ENCODE measurements at regions not wholly inside any gene's neighbourhood (a gene's known extent, or its start where the extent isn't known, plus 50 kb on each side); places are given as distances from the start of the nearest gene placed in this dataset.

DNA sequence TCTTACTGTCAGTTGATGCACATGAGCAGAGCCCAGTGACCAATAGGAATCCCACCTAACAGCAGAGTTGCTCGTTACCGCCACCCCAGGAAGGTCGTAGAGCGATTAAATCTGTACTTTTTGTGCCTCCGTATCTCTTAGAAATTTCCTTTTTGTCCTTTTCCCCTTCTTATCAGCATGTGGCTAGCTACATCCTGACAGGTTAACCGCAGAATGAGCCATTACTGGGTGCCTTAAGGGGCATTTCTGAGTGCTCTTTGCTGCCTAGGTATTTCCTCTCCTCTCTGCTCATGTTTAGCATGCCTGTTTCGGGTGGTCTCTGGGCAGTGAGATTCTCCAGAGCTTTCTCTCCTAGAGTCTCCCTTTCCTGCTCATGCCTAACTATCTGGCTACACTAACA, 530.5 kb downstream of the FAM133A start:
- DNase-seq (no peak), ATAC-seq (no peak)
- Histone ChIP-seq H3K36me3 (no peaks in the 10 kb centered on the region), H3K4me3 (no peak overlapping the region), H3K9me3 (no peaks in the 10 kb centered on the region), H3K27me3 (no peaks in the 10 kb centered on the region), H3K27ac (no peak overlapping the region), H3K4me1 (no peaks in the 10 kb centered on the region)
- in situ Hi-C loops (cut with MboI; ENCODE audit: low sequenced_read_pairs in 4 of 4) = no loop called here
- intact Hi-C loops (cut with DNase I; ENCODE audit: low total_unique reads) = no loop called here
- TF ChIP-seq, protein P1, sequence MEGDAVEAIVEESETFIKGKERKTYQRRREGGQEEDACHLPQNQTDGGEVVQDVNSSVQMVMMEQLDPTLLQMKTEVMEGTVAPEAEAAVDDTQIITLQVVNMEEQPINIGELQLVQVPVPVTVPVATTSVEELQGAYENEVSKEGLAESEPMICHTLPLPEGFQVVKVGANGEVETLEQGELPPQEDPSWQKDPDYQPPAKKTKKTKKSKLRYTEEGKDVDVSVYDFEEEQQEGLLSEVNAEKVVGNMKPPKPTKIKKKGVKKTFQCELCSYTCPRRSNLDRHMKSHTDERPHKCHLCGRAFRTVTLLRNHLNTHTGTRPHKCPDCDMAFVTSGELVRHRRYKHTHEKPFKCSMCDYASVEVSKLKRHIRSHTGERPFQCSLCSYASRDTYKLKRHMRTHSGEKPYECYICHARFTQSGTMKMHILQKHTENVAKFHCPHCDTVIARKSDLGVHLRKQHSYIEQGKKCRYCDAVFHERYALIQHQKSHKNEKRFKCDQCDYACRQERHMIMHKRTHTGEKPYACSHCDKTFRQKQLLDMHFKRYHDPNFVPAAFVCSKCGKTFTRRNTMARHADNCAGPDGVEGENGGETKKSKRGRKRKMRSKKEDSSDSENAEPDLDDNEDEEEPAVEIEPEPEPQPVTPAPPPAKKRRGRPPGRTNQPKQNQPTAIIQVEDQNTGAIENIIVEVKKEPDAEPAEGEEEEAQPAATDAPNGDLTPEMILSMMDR (IDR thresholded peaks at IDR 0.05 in 4 of 5, conservative IDR thresholded peaks at IDR 0.05 in 1 of 5) = no peak
- no peak for TF ChIP-seq POLR2A (IDR thresholded peaks at IDR 0.05)

DNA sequence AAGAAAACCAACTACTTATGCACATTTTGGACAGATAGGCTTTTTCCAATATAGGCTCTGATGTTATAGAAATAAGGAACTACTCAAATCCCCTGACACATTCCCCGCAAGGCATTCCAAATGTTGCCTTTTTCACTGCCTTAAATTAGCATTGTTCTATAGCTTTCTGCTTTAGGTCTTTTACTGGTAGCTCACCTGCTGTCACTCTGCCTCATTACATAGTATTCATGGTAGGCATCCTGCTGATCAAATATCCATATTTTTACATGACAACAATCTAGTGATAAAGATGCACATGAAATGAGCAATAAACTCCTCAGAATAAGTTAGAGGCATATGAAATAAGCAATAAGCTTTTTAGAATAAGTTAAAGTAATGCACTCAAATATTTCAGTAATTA, 542.7 kb downstream of the FAM133A start:
- Histone ChIP-seq H3K9me3 (no peaks in the 10 kb centered on the region), H3K36me3 (no peaks in the 10 kb centered on the region), H3K27me3 (no peaks in the 10 kb centered on the region), H3K4me3 (no peak overlapping the region), H3K4me1 (no peaks in the 10 kb centered on the region), H3K27ac (no peak overlapping the region)
- in situ Hi-C loops (cut with MboI; ENCODE audit: low sequenced_read_pairs in 4 of 4) (no loop called here), intact Hi-C loops (cut with DNase I; ENCODE audit: low total_unique reads) (no loop called here)
- TF ChIP-seq, protein P1 (IDR thresholded peaks at IDR 0.05 in 4 of 5, conservative IDR thresholded peaks at IDR 0.05 in 1 of 5) = no peak
- no peak for TF ChIP-seq POLR2A (IDR thresholded peaks at IDR 0.05)
- DNase-seq (no peak), ATAC-seq (no peak)

DNA sequence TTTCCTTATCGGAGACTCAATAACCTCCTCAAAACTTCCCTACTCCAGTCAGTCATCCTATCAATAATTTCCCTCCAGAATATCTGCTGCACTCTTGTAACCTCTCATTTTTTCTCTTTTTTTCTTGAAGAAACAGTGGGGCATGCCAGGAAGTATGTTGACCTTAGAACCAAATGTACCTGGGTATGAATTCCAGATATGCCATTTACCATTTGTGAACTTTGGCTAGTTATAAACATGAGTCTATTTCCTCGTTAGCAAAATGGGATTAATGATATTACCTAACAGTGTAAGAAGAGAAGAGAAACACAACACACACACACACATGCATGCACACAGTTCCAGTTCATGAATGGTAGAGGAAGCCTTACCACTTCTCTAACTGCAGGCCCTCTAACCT, 578.2 kb downstream of the FAM133A start:
- TF ChIP-seq POLR2A (IDR thresholded peaks at IDR 0.05) = no peak
- TF ChIP-seq, protein P1 (IDR thresholded peaks at IDR 0.05 in 4 of 5, conservative IDR thresholded peaks at IDR 0.05 in 1 of 5) = no peak
- no peaks in the 10 kb centered on the region for H3K9me3 ChIP-seq
- no peak overlapping the region for H3K27ac ChIP-seq
- H3K4me1 ChIP-seq = no peaks in the 10 kb centered on the region
- H3K36me3 ChIP-seq = no peaks in the 10 kb centered on the region
- H3K27me3 ChIP-seq = no peaks in the 10 kb centered on the region
- intact Hi-C loops (cut with DNase I; ENCODE audit: low total_unique reads) (no loop called here), in situ Hi-C loops (cut with MboI; ENCODE audit: low sequenced_read_pairs in 4 of 4) (no loop called here)
- no peak overlapping the region for H3K4me3 ChIP-seq
- DNase-seq = no peak
- no peak for ATAC-seq

DNA sequence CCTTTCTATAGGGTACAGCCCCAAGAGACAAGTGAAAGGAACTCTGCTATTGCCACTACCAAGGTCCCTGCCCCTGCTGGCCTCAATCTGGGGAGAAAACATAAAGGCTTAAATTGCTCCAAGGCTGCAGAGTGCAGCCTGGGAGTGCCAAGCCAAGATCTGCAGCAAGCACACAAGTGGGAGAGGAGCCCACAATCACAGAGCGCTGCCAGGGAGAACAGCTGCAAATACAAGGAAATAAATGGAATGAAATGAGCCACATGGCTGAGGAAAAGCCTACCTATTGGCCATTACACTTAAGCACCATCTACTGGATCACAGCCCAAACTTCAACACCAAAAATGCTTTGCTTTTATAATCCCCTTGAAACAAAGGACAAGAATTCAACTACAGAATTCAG, 582.4 kb downstream of the FAM133A start:
- in situ Hi-C loops (cut with MboI; ENCODE audit: low sequenced_read_pairs in 4 of 4) = no loop called here
- TF ChIP-seq POLR2A (IDR thresholded peaks at IDR 0.05) = no peak
- TF ChIP-seq, protein P1 (IDR thresholded peaks at IDR 0.05 in 4 of 5, conservative IDR thresholded peaks at IDR 0.05 in 1 of 5) = no peak
- Histone ChIP-seq H3K36me3 (no peaks in the 10 kb centered on the region), H3K27ac (no peak overlapping the region), H3K9me3 (no peaks in the 10 kb centered on the region), H3K4me3 (no peak overlapping the region), H3K4me1 (no peaks in the 10 kb centered on the region), H3K27me3 (no peaks in the 10 kb centered on the region)
- intact Hi-C loops (cut with DNase I; ENCODE audit: low total_unique reads) = no loop called here
- DNase-seq (no peak), ATAC-seq (no peak)

DNA sequence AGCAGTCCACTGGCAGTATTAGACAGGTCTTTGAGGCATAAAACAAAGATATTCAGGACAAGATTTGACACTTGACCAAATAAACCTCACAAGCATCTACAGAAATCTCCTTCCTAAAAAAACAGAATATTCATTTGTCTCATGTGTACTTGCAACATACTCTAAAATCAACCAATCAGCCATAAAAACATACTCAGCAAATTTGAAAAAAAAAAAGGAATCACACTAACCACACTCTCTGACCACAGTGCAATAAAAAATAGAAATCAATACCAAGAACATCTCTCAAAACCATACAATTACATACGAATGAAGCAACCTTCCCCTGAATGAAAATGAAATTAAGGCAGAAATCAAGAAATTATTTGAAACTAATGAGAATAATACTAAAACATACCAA, 591.3 kb downstream of the FAM133A start:
- Histone ChIP-seq H3K27ac (no peak overlapping the region), H3K9me3 (no peaks in the 10 kb centered on the region), H3K4me3 (no peak overlapping the region), H3K27me3 (no peaks in the 10 kb centered on the region), H3K4me1 (no peaks in the 10 kb centered on the region), H3K36me3 (no peaks in the 10 kb centered on the region)
- intact Hi-C loops (cut with DNase I; ENCODE audit: low total_unique reads) = no loop called here
- ATAC-seq = no peak
- TF ChIP-seq, protein P1 (IDR thresholded peaks at IDR 0.05 in 4 of 5, conservative IDR thresholded peaks at IDR 0.05 in 1 of 5) = no peak
- TF ChIP-seq POLR2A (IDR thresholded peaks at IDR 0.05) = no peak
- in situ Hi-C loops (cut with MboI; ENCODE audit: low sequenced_read_pairs in 4 of 4) = no loop called here
- no peak for DNase-seq
